Gastroesophageal sphincter (tissue), 4 donors: ENCODE measurements at regions not wholly inside any gene's neighbourhood (a gene's known extent, or its start where the extent isn't known, plus 50 kb on each side); places are given as distances from the start of the nearest gene placed in this dataset.

Experiments used
- ATAC-seq: fragments of 150-250 bp; one replicate; pipeline ENCODE4 v1.9.1; 2016; ENCODE audit warnings: mild to moderate bottlenecking, moderate library complexity
- H3K27ac ChIP-seq, 4 donors: fragments of 200-600 bp; sonication (generic) in 3 of 4; 1 replicate in 3 of 4; 2 replicates in 1 of 4; pipeline ENCODE4 v1.5.1; 2016 to 2019
- H3K27me3 ChIP-seq: fragments of 200-600 bp; sonication (generic); one replicate; pipeline ENCODE4 v1.5.1; 2019
- H3K36me3 ChIP-seq, 2 donors: fragments of 200-600 bp; sonication (generic); one replicate each; pipeline ENCODE4 v1.5.1; 2019; ENCODE audit warnings: control low read depth in 1 of 2
- H3K4me1 ChIP-seq, 3 donors: fragments of 200-600 bp; sonication (generic); 1 replicate in 2 of 3; 2 replicates in 1 of 3; pipeline ENCODE4 v1.5.1; 2016 to 2019; ENCODE audit warnings: control low read depth in 2 of 3
- H3K4me3 ChIP-seq, 2 donors: fragments of 200-600 bp; sonication (generic); one replicate each; pipeline ENCODE4 v1.5.1; 2019; ENCODE audit warnings: mild to moderate bottlenecking in 1 of 2, moderate library complexity in 1 of 2
- H3K9me3 ChIP-seq, 3 donors: fragments of 200-600 bp; sonication (generic); one replicate each; pipeline ENCODE4 v1.5.1; 2017 to 2019; ENCODE audit warnings: control low read depth in 2 of 3
- EP300 ChIP-seq: sonication (generic); formaldehyde crosslinking; IDR thresholded peaks from one replicate; pipeline ENCODE4 v1.6.1; 2017; ENCODE audit warnings: antibody characterized with exemption, mild to moderate bottlenecking
- POLR2A ChIP-seq, 2 donors: fragments of 450-650 bp; IDR thresholded peaks; one replicate each; pipeline ENCODE4 v1.6.1; 2017; ENCODE audit warnings: antibody characterized with exemption in 2 of 2, mild to moderate bottlenecking in 2 of 2, moderate library complexity in 1 of 2
- POLR2AphosphoS5 ChIP-seq: sonication (generic); formaldehyde crosslinking; IDR thresholded peaks from one replicate; pipeline ENCODE4 v1.6.1; 2017; ENCODE audit warnings: antibody characterized with exemption
- WGBS, 2 donors: methylation state at CpG; one replicate each; pipeline ENCODE4 v1.1.5; 2018; ENCODE audit warnings: low coverage in 1 of 2; 5-methylcytosine and 5-hydroxymethylcytosine counted together
- TF ChIP-seq, protein P1 (sequence below), 4 experiments: fragments of 200-600 bp in 2 of 4; fragments of 450-650 bp in 2 of 4; sonication (generic) in 1 of 4; IDR thresholded peaks; one replicate each; pipeline ENCODE4 v1.5.1; 2017 to 2019; ENCODE audit warnings: antibody characterized with exemption in 4 of 4, mild to moderate bottlenecking in 2 of 4, moderate library complexity in 2 of 4

DNA sequence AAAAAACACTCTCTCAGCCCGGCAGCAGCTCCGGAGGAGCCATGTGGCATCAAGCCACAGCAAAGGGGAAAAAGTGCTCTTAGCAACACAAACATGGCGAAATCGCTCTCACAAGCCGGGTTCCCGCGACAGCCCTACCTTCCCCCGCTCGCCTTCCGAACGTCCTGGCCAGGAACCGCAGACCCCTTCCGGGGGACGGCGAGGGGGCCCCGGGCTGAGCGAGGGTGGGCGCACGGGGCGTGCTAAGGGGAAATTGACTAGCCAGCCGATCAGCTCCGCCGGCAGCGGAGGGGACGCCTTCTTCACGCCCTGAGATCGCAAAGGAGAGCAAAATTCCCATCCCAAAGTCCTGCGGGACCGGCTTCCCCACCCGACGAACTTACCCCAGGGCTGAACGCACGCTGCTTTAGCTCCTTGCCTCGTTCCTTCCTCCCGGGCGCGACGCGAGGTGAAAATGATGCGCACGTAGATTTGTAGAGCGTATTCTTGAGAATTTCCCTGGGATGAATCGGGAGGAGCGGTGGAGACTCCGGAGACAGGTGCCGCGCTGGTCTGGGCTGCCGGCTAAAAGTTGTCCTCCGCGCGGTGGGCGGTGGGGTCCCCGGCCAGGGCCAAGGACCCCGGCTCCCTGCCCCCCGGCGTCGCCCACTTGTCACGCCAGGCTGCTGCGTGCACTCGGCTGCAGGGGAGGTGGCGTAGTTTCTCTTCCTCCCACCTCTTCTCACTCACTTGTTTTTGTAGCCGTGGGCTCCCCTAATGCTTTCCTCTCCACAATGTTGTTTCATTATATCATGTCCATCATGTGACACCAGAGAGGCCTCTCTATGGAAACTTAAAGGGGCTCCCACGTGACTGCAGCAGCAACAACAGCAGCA, 220.1 kb upstream of the MKLN1 start:
- H3K9me3 ChIP-seq, result no peaks in the 10 kb centered on the region
- H3K27me3 ChIP-seq, result no peaks in the 10 kb centered on the region
- peak; percentile 32 for ATAC-seq
- peak overlapping the region; percentile 93 to 99 (median 96) for H3K27ac ChIP-seq
- H3K36me3 ChIP-seq, result no peaks in the 10 kb centered on the region
- no peak for TF ChIP-seq EP300
- TF ChIP-seq POLR2A (IDR thresholded peaks at IDR 0.05), result peak; percentile 85 to 88
- TF ChIP-seq POLR2AphosphoS5, result peak; percentile 92
- TF ChIP-seq, protein P1, sequence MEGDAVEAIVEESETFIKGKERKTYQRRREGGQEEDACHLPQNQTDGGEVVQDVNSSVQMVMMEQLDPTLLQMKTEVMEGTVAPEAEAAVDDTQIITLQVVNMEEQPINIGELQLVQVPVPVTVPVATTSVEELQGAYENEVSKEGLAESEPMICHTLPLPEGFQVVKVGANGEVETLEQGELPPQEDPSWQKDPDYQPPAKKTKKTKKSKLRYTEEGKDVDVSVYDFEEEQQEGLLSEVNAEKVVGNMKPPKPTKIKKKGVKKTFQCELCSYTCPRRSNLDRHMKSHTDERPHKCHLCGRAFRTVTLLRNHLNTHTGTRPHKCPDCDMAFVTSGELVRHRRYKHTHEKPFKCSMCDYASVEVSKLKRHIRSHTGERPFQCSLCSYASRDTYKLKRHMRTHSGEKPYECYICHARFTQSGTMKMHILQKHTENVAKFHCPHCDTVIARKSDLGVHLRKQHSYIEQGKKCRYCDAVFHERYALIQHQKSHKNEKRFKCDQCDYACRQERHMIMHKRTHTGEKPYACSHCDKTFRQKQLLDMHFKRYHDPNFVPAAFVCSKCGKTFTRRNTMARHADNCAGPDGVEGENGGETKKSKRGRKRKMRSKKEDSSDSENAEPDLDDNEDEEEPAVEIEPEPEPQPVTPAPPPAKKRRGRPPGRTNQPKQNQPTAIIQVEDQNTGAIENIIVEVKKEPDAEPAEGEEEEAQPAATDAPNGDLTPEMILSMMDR (IDR thresholded peaks at IDR 0.05), result peak in 2 of 4 experiments; percentile 15 to 16
- WGBS, 2 donors, result 0% methylated on average over 18 to 21 of the region's 63 CpGs
- peaks cover 0 to 64% (median 21%) of the 10 kb centered on the region in 3 donors for H3K4me1 ChIP-seq
- peak overlapping the region; percentile 72 for H3K4me3 ChIP-seq

DNA sequence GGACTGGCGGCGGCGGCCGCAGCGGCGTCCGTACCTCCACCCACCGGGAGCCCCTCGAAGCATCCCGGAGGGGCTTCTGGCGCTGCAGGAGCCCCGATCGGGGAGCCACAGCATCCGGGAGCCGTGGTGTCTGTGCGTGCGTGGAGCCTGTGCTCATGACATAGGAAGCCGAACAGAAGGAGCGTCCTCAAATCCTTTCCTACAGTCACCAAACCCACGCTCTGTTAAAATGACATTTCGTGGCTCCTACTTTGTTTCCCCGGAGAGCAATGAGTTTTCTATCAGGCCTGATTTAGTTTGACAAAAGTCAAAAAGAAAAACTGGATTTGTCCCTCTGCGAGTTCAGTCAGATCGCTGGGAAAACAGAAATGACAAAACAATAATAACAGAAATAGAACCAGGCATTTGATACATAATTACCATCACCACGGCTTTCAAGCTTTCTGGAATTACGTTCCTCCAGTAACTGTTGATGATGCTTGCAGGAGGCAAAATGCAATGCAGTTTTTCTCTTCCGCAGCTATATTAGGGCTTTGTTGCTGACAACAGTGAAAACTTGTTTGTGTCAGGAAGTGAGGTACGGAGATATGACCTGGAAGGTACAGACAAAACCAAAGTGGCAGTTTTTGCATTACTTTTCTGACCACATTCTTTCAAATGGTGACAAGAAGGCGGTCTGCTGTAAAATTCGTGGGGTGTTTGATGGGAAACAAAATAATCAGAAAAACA, 219.3 kb upstream of the MKLN1 start:
- Histone ChIP-seq H3K36me3 (no peaks in the 10 kb centered on the region), H3K4me1 (peaks cover 0 to 56% (median 19%) of the 10 kb centered on the region in 3 donors), H3K27ac (peak overlapping the region; percentile 93 to 99 (median 96)), H3K9me3 (no peaks in the 10 kb centered on the region), H3K4me3 (peak overlapping the region; percentile 72), H3K27me3 (no peaks in the 10 kb centered on the region)
- no peak for ATAC-seq
- TF ChIP-seq POLR2A (IDR thresholded peaks at IDR 0.05) (peak in 1 of 2 donors; percentile 27), POLR2AphosphoS5 (peak; percentile 39)
- TF ChIP-seq, protein P1 (IDR thresholded peaks at IDR 0.05), result no peak
- 2 to 14% methylated on average over 11 to 13 of the region's 30 CpGs for WGBS, 2 donors

DNA sequence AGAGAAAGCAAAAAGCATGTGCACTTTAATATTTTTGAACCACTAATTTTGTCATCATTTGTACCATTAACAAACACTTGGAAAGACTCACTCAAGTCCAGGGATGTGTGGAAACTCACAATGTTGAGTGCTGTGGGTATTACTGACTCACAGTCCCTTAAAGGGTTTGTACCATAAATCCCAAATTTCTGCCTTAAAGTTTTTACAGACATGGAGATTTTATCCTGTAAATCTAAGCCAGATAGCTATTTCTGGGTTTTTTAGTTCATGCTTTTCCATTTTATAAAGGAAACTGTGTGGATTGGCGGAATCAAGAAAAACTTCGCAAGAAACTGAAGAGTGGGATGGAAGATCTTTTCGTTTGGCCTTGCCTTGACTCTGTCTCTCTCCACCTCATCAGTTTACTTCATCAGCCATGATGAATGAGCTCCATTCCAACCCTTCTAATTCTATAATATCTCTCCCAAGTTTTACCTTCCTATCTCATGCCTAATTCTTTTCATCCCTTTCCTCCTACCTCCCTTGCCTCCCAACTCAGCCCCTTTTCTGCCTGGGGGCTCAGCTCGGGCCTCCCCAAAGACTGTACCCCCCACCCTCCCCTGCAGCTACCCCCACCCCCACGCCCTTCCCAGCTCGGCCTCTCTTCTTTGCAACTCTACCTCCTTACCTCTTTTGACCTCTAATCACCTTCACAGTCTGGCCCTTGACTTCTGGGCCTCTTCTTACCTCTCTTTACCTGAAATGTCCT, 218.5 kb upstream of the MKLN1 start:
- H3K4me1 ChIP-seq, result peaks cover 0 to 48% (median 11%) of the 10 kb centered on the region in 3 donors
- TF ChIP-seq EP300 (no peak), POLR2AphosphoS5 (no peak), POLR2A (IDR thresholded peaks at IDR 0.05) (no peak)
- TF ChIP-seq, protein P1 (IDR thresholded peaks at IDR 0.05), result no peak
- H3K27ac ChIP-seq, result peak overlapping the region; percentile 93 to 99 (median 96)
- H3K9me3 ChIP-seq, result no peaks in the 10 kb centered on the region
- peak overlapping the region; percentile 72 for H3K4me3 ChIP-seq
- H3K27me3 ChIP-seq, result no peaks in the 10 kb centered on the region
- WGBS, 2 donors, result 39 to 52% methylated on average over 4 to 6 of the region's 6 CpGs
- no peak for ATAC-seq
- H3K36me3 ChIP-seq, result no peaks in the 10 kb centered on the region

DNA sequence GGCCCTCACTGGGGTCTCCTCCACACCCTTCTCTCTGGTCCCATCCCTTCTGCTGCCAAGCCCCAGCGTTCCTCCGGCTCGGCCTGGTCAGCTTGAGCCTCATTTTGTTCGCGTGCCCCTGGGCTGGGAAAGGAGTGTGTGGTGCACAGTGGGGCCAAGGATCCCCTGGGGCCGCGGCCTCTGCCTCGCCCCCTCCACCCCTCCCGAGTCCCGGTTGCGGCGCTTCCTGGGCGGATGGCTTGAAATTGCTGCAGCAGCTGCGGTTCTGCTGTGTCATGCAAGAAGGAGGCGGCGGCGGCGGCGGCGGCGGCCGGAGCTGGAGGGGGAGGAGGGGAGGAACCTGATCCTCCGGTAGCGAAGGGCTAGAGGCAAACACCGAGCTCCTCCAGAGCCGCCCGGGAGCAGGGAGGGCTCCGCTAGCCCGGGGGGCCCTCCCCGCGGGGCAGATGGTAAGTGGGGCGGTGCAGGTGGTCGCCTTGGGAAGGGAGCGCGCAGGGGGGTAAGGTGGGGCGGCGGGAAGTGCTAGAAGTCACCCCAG, 217.8 kb upstream of the MKLN1 start:
- 0% methylated on average over 4 of the region's 37 CpGs; no CpG with 5 or more reads in 1 of the 2 donors for WGBS, 2 donors
- Histone ChIP-seq H3K27ac (peak overlapping the region; percentile 93 to 99 (median 96)), H3K4me1 (peaks cover 0 to 41% (median 10%) of the 10 kb centered on the region in 3 donors), H3K36me3 (no peaks in the 10 kb centered on the region), H3K27me3 (no peaks in the 10 kb centered on the region), H3K9me3 (no peaks in the 10 kb centered on the region), H3K4me3 (peak overlapping the region; percentile 72)
- ATAC-seq, result peak; percentile 47
- TF ChIP-seq POLR2A (IDR thresholded peaks at IDR 0.05), result peak; percentile 63 to 72
- TF ChIP-seq POLR2AphosphoS5, result peak; percentile 72
- TF ChIP-seq, protein P1 (IDR thresholded peaks at IDR 0.05), result no peak
- TF ChIP-seq EP300, result no peak
